ENCODE measurements at regions not wholly inside any gene's neighbourhood (a gene's known extent, or its start where the extent isn't known, plus 50 kb on each side); places are given as distances from the start of the nearest gene placed in this dataset.

DNA sequence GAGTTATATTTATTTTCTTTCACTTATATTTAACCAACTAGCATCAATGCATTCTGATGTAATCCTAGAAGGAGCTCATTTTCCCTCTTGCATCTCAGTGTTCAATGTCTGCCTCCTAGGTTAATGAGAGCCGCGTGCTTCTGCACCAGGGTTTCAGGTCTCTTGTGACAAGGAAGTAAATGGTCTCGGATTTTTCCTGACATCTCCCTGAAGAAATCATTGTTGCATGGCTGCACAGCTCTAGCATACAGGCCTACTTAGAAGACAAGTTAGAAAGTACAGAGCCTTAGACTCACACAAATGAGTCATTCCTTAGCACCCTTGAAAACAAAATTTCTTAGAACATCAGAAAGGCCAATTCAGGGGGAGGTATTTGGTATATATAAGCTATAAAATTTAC, 57.2 kb upstream of the KLF12 start:
- no peak for TF ChIP-seq JUN (CRISPR knock-in tag; IDR thresholded peaks at IDR 0.05)
- TF ChIP-seq, protein P1, sequence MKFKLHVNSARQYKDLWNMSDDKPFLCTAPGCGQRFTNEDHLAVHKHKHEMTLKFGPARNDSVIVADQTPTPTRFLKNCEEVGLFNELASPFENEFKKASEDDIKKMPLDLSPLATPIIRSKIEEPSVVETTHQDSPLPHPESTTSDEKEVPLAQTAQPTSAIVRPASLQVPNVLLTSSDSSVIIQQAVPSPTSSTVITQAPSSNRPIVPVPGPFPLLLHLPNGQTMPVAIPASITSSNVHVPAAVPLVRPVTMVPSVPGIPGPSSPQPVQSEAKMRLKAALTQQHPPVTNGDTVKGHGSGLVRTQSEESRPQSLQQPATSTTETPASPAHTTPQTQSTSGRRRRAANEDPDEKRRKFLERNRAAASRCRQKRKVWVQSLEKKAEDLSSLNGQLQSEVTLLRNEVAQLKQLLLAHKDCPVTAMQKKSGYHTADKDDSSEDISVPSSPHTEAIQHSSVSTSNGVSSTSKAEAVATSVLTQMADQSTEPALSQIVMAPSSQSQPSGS (CRISPR knock-in tag; IDR thresholded peaks at IDR 0.05; ENCODE audit: borderline replicate concordance, low read depth): no peak

Measured in WTC11 (cell line).